ENCODE measurements at regions not wholly inside any gene's neighbourhood (a gene's known extent, or its start where the extent isn't known, plus 50 kb on each side); places are given as distances from the start of the nearest gene placed in this dataset.

- TF ChIP-seq CTCF (IDR thresholded peaks at IDR 0.05; ENCODE audit: extremely low read depth, missing control alignments) = no peak
- no peak for DNase-seq (ENCODE audit: low spot score)
Measured at GRCh38 chr4:128711361-128711760, 98.1 kb upstream of the JADE1 start.

DNA sequence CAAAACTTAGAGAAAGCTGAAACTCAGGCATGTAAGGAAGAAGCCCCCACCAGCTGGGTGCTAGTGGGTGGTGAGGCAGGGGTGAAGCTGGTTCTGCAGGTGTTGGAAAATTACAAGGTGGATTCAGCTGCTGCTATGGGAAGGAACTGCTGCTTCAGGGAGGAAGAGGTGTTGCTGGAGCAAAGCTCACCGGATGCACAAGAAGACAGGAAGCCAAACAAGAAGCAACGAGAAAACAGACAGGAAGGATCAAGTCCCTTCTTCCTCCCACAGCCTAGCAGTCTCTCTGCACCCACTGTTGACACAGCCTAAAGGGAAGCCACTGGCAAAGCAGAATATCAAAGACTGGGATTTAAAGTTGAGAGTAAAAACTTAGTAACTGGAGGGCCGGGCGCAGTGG, 100.2 kb upstream of the JADE1 start:
- no peak for DNase-seq (ENCODE audit: low spot score)

GRCh38 chr4:128707864-128708263, 101.6 kb upstream of the JADE1 start:
- no peak for TF ChIP-seq CTCF (IDR thresholded peaks at IDR 0.05; ENCODE audit: extremely low read depth, missing control alignments)
- no peak for DNase-seq (ENCODE audit: low spot score)

More for the DNA sequence above, 100.2 kb upstream of the JADE1 start:
- TF ChIP-seq CTCF (IDR thresholded peaks at IDR 0.05; ENCODE audit: extremely low read depth, missing control alignments) = no peak

DNA sequence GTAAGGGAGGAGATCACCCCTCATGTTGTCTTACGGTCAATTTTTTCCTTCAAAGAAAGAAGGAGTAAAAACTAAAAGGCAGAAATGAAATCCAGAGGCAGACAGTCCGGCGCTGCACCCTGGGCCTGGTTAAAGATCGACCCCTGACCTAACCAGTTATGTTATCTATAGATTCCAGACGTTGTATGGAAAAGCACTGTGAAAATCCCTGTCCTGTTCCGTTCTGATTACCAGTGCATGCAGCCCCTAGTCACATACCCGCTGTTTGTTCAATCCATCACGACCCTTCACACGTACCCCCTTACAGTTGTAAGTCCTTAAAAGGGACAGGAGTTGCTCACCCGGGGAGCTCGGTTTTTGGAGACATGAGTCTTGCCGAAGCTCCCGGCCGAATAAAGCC, 105.6 kb upstream of the JADE1 start:
- no peak for DNase-seq (ENCODE audit: low spot score)
- no peak for TF ChIP-seq CTCF (IDR thresholded peaks at IDR 0.05; ENCODE audit: extremely low read depth, missing control alignments)

DNA sequence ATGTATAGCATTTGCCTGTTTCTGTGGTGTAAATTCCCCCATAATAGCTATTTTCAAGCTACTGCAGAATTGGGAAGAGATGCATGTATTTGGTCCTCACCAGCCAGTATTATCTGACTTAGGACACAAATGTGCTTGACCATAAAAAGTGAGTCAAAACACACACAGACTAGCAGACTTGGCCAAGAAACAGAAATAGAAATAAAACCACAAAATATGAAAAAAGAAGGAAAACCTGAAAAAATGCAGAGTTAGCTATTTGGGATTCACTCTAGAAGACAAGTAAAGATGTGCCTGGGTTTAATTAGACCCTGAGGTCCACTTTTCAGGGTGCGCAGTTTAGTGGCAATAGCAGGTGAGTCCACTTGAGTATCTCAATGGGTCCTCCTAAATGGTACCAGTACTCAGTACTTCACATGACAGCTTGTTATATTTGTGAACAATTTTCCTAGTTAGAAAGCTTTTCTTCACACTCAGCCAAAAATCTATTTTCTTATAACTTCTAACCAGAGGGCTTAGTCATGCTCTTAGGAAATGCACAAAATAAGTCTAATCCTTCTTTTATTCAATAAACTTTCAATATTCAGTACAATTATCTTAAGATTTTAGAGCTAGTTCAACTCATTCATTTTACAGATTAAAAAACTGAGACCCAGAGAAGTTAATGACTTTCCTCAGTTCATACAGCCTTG, 108.7 kb upstream of the JADE1 start:
- DNase-seq (ENCODE audit: low spot score) = no peak
- no peak for TF ChIP-seq CTCF (IDR thresholded peaks at IDR 0.05; ENCODE audit: extremely low read depth, missing control alignments)

DNA sequence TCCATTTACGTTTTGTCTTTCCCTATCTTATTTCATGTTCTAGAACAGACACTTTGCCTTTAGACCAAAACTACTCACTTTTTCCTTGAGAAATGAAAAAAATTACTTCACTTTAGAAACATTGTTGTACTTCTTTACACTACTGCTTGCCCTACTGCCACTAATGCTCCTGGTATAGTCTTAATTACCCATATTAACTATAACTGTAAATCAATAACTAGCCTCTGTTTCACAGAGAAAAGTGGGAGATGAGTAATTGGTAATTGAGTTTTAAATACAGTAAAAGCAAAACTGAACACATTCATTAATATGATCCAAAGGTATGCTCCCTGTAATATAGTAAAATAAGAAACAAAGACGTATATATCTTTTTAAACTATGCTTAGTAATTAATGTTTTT, 111.1 kb upstream of the JADE1 start:
- no peak for DNase-seq (ENCODE audit: low spot score)
- TF ChIP-seq CTCF (IDR thresholded peaks at IDR 0.05; ENCODE audit: extremely low read depth, missing control alignments) = no peak

GRCh38 chr4:128697323-128697722, 112.2 kb upstream of the JADE1 start:
- DNase-seq (ENCODE audit: low spot score) = no peak
- no peak for TF ChIP-seq CTCF (IDR thresholded peaks at IDR 0.05; ENCODE audit: extremely low read depth, missing control alignments)

Measured in GM20000 (cell line).